ENCODE measurements at regions not wholly inside any gene's neighbourhood (a gene's known extent, or its start where the extent isn't known, plus 50 kb on each side); places are given as distances from the start of the nearest gene placed in this dataset.

- no peak overlapping the region for H3K27ac ChIP-seq
- H3K27me3 ChIP-seq = no peaks in the 10 kb centered on the region
- H3K4me3 ChIP-seq = no peak overlapping the region
- no peak for TF ChIP-seq POLR2A (IDR thresholded peaks at IDR 0.05)
- TF ChIP-seq CTCF (IDR thresholded peaks at IDR 0.05) = no peak
- peaks cover 0 to 15% (median 8%) of the 10 kb centered on the region in 3 donors for H3K9me3 ChIP-seq
- DNase-seq = no peak
- H3K36me3 ChIP-seq = no peaks in the 10 kb centered on the region
- intact Hi-C loops (cut with DNase I) = no loop called here
- 55 to 65% methylated on average over 3 of the region's 3 CpGs for WGBS, 2 donors
- peaks cover 0 to 4% (median 3%) of the 10 kb centered on the region in 3 donors for H3K4me1 ChIP-seq
Observed at GRCh38 chr21:32055305-32055704, 182.5 kb downstream of the HUNK start.
